Adipocyte (in vitro differentiated cells): ENCODE measurements at regions not wholly inside any gene's neighbourhood (a gene's known extent, or its start where the extent isn't known, plus 50 kb on each side); places are given as distances from the start of the nearest gene placed in this dataset.
"Not testable (repeated sequence)": the region's sequence is repeated elsewhere in the genome, so short reads cannot be mapped to it uniquely, and the experiment has no call there.

Experiments
- DNase-seq: peaks from one replicate; pipeline ENCODE4 v3.0.0-alpha.2; 2015; ENCODE audit warnings: low read depth
- H3K27me3 ChIP-seq: replicated peaks from 2 replicates; pipeline ENCODE4 v1.7.0; 2013; ENCODE audit warnings: mild to moderate bottlenecking, low read length, moderate library complexity; ENCODE audit not compliant: control insufficient read depth, insufficient read depth
- H3K36me3 ChIP-seq: 2 replicates; pipeline ENCODE4 v1.7.0; 2013; ENCODE audit warnings: low read length, mild to moderate bottlenecking, moderate library complexity; ENCODE audit not compliant: control insufficient read depth, insufficient read depth, severe bottlenecking
- H3K4me1 ChIP-seq: 2 replicates; pipeline ENCODE4 v1.7.0; 2013; ENCODE audit warnings: mild to moderate bottlenecking, low read length, moderate library complexity; ENCODE audit not compliant: control insufficient read depth, insufficient read depth
- H3K4me3 ChIP-seq: 2 replicates; pipeline ENCODE4 v1.7.0; 2013; ENCODE audit warnings: mild to moderate bottlenecking, low read length, moderate library complexity
- H3K9ac ChIP-seq: 2 replicates; pipeline ENCODE4 v1.7.0; 2013; ENCODE audit warnings: mild to moderate bottlenecking, low read length, moderate library complexity
- H3K9me3 ChIP-seq: 2 replicates; pipeline ENCODE4 v1.7.0; 2013; ENCODE audit warnings: mild to moderate bottlenecking, low read length, moderate library complexity; ENCODE audit not compliant: control insufficient read depth

GRCh38 chr11:121374286-121374985, 77.7 kb upstream of the SORL1 start:
- Histone ChIP-seq H3K9me3 (no peaks in the 10 kb centered on the region), H3K9ac (no peak overlapping the region), H3K4me3 (no peak overlapping the region), H3K4me1 (no peaks in the 10 kb centered on the region), H3K36me3 (no peaks in the 10 kb centered on the region), H3K27me3 (peaks cover 41% of the 10 kb centered on the region)
- no peak for DNase-seq

GRCh38 chr11:121376130-121376529, 76.0 kb upstream of the SORL1 start:
- Histone ChIP-seq H3K4me3 (no peak overlapping the region), H3K27me3 (peaks cover 36% of the 10 kb centered on the region), H3K36me3 (no peaks in the 10 kb centered on the region), H3K9ac (no peak overlapping the region), H3K4me1 (no peaks in the 10 kb centered on the region), H3K9me3 (no peaks in the 10 kb centered on the region)
- no peak for DNase-seq

- not testable (repeated sequence) for DNase-seq, H3K36me3 ChIP-seq, H3K4me1 ChIP-seq, H3K9ac ChIP-seq, H3K9me3 ChIP-seq, H3K4me3 ChIP-seq
- peaks cover 17% of the 10 kb centered on the region for H3K27me3 ChIP-seq
Measured at GRCh38 chr11:121379145-121379810, 72.8 kb upstream of the SORL1 start.

DNA sequence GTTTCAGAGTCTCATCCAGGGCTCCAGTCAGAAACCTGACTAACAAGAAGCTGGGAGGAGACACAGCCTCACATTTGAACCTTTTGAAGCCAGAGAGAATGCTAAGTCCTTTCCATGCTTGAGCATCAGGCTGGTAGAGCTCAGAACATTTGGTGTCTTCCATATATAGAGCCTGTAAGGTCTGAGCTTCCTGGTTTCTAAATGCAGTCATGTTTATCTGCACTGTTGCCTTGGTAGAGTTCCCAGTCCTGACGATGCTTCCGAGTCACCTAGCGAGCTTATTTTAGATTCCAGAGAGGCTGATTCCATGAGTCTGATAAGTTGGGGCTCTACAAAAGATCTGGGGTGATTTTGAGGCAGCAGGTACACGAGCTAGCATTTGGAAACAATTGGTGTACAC, 68.4 kb upstream of the SORL1 start:
- DNase-seq = no peak
- Histone ChIP-seq H3K36me3 (no peaks in the 10 kb centered on the region), H3K4me3 (no peak overlapping the region), H3K9ac (no peak overlapping the region), H3K9me3 (peaks cover 7% of the 10 kb centered on the region), H3K4me1 (no peaks in the 10 kb centered on the region), H3K27me3 (peaks cover 20% of the 10 kb centered on the region)

DNA sequence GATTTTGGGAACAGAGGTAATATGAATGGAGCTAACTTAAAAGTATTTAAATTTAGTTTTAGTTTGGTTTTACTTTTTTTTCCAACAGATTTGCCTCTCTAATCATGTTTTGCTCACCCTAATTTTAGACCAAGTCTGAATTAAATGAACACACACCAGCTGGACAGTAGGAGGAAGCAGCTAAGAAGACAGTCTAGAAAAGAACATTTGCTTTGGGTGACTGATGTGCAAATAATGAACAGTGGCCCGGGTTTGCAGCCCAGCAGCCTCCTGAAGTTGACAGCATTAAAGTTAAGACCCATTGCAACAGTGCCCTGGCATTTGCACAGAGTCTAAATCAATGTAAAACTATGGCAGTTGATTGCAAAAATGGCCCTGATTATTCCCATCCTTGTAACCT, 66.4 kb upstream of the SORL1 start:
- DNase-seq = no peak
- H3K9ac ChIP-seq = no peak overlapping the region
- H3K4me1 ChIP-seq = no peaks in the 10 kb centered on the region
- H3K27me3 ChIP-seq = peaks cover 26% of the 10 kb centered on the region
- peaks cover 7% of the 10 kb centered on the region for H3K9me3 ChIP-seq
- H3K36me3 ChIP-seq = no peaks in the 10 kb centered on the region
- no peak overlapping the region for H3K4me3 ChIP-seq
